ENCODE measurements at regions not wholly inside any gene's neighbourhood (a gene's known extent, or its start where the extent isn't known, plus 50 kb on each side); places are given as distances from the start of the nearest gene placed in this dataset.

GRCh38 chr1:193753038-193753756, 566.8 kb upstream of the B3GALT2 start:
- no peak for TF ChIP-seq CTCF (IDR thresholded peaks at IDR 0.05; ENCODE audit: insufficient read depth, low read depth, low read length, missing control alignments)
- no peak overlapping the region for H3K4me3 ChIP-seq (ENCODE audit: low read depth, low read length)
- no peak for DNase-seq (ENCODE audit: low read depth)

- no peak overlapping the region for H3K4me3 ChIP-seq (ENCODE audit: low read depth, low read length)
- no peak for TF ChIP-seq CTCF (IDR thresholded peaks at IDR 0.05; ENCODE audit: insufficient read depth, low read depth, low read length, missing control alignments)
- no peak for DNase-seq (ENCODE audit: low read depth)
These were observed 563.5 kb upstream of the B3GALT2 start for GRCh38 chr1:193749868-193750267.

DNA sequence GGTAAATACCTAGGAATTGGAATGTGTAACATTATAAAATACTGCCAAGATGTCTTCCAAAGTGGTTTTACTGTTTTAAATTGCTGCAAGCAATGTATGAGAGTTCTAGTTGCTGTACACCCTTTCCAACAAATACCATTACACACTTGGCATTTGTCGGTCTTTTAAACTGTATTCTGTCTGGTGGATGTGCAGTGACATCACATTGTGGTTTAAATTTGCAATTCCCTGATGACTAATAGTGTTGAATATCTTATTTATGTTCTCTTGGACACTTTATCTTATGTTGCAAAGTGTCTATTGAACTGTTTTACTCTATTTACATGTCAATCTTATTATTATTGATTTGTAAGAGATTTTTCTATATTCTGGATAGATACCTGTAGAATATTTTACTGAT, 561.2 kb upstream of the B3GALT2 start:
- no peak for TF ChIP-seq CTCF (IDR thresholded peaks at IDR 0.05; ENCODE audit: insufficient read depth, low read depth, low read length, missing control alignments)
- no peak for DNase-seq (ENCODE audit: low read depth)
- H3K4me3 ChIP-seq (ENCODE audit: low read depth, low read length): no peak overlapping the region

GRCh38 chr1:193741228-193741627, 554.8 kb upstream of the B3GALT2 start:
- no peak for DNase-seq (ENCODE audit: low read depth)
- no peak overlapping the region for H3K4me3 ChIP-seq (ENCODE audit: low read depth, low read length)
- TF ChIP-seq CTCF (IDR thresholded peaks at IDR 0.05; ENCODE audit: insufficient read depth, low read depth, low read length, missing control alignments): no peak

GRCh38 chr1:193740762-193741161, 554.3 kb upstream of the B3GALT2 start:
- DNase-seq (ENCODE audit: low read depth): no peak
- H3K4me3 ChIP-seq (ENCODE audit: low read depth, low read length): no peak overlapping the region

GRCh38 chr1:193736507-193736906, 550.1 kb upstream of the B3GALT2 start:
- no peak for DNase-seq (ENCODE audit: low read depth)
- no peak for TF ChIP-seq CTCF (IDR thresholded peaks at IDR 0.05; ENCODE audit: insufficient read depth, low read depth, low read length, missing control alignments)
- H3K4me3 ChIP-seq (ENCODE audit: low read depth, low read length): no peak overlapping the region

More at GRCh38 chr1:193740762-193741161, 554.3 kb upstream of the B3GALT2 start:
- TF ChIP-seq CTCF (IDR thresholded peaks at IDR 0.05; ENCODE audit: insufficient read depth, low read depth, low read length, missing control alignments): no peak

DNA sequence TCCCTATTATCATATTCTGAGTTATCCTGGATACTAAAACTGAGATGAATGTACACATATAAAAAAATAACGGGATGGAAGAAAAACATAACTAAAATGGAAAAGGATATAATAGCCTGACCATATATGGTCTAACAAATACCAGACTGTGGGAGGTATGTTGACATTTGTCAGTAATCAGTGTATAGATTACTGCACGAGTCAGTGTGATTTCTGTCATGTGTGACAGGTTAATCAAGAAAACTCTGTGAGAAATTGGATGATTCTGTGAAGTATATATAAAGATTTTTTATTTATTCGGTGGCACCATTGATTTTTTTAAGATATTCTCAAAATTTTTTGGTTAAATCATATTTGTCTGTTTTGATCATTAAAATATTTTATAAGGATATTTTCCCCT, 547.3 kb upstream of the B3GALT2 start:
- TF ChIP-seq CTCF (IDR thresholded peaks at IDR 0.05; ENCODE audit: insufficient read depth, low read depth, low read length, missing control alignments): no peak
- H3K4me3 ChIP-seq (ENCODE audit: low read depth, low read length): no peak overlapping the region
- no peak for DNase-seq (ENCODE audit: low read depth)
